Medulla oblongata (tissue), 1 donor: ENCODE measurements at regions not wholly inside any gene's neighbourhood (a gene's known extent, or its start where the extent isn't known, plus 50 kb on each side); places are given as distances from the start of the nearest gene placed in this dataset.

Experiments
- DNase-seq: peaks from one replicate; pipeline ENCODE4 v3.0.0-alpha.2; 2015; ENCODE audit errors: extremely low spot score

DNA sequence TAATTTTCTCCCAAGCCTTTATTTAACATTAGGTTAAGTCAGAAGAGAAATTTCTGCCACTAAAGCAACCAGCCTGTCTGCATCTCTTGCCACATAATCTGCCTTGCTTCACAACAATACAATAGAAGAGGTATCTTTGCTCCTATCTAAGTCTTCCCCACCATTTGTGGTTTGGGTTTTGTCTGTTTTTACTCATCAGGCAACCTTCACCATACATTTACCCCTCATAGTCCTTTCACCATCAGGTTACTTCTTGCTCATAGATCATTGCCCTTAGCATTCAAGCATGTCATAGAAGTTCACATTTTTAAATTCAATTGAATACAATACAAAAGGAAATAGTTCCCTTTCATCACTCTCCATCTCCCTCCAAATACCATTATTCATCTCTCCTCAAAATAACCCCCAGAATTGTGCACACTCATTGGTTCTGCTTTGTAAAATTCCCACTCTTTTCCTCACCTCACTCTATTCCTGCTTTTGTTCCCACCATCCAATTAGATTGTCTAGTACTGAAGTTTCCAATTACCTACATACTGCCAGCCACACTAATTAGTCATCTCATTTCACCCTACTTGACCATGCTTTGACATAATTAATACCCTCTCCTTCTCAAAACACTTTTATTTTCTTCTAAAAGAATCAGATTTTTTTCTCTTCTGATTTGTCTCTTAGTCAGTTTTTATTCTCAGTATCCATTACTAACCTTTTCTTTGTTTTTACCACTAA is 1957.0 kb upstream of the AGA start:
- DNase-seq: no peak

DNA sequence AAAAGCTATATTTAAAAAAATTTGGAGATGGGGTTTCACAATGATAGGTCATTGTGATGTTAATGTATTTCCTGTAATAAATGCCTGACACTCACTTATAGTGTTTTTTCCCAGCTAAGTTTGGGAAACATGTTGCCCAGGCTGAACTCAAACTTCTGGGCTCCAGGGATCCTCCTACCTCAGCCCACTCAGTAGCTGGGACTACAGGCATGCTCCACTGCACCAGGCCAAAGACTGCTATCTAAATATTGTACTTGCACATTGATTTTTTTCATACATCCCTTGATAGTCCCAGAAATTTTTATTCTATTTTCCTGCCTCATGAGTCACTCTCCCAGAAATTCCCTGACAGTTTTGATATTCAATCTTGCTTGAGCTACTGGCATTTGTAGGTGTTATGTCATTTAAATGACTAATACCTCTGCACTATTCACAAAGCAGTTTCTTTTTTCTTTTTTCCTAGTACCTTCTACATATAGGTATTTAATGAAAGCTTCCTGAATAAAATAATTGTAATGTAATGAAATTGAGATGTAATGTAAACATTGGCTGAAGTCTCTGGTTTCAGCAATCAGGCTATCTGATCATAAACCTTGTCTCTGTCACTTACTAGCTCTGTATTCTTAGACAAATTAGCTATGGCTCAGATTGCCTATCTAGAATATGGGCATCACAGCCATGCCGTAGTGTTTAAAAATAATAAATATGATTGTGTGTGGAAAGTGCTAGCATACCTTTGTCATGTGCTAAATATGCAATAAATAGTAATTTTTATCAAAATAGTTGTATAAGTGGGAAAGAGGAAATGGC is 1973.0 kb upstream of the AGA start:
- DNase-seq: no peak

DNA sequence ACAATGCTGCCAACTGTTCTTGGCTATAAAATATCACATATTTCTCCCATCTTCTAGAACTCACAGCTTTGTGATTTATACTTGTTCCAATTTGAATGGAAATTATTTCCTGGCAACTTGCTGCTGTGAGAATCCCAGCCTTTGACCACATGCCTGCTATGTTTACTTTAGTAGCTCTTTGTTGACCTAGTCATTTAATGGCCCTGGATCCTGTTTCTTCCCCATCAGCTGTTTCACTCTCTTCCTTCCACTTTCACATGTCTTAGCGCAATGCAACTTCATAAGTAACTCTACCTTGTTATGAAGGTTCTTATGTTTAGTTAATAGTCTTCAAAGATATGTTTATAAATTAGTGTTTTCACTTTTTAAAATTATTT is 1973.6 kb upstream of the AGA start:
- no peak for DNase-seq

DNA sequence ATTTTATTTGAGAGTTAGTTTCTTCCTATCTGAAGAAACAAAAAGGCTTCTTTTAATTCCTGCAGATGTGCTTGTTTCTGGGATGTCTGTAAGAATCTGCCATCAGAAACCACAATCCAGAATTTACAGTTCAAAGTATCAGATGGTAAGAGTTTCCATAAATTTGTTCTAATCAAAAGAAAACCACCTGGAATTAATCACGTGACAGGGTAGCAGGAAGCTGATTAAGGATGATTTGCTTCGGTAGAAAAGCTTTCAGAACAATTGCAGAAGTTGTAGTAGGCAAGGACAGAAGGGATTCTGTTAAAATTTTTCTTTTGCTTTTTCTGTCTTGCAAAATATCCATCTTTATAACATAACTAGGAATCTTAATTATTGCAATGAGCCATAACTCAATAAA is 1975.1 kb upstream of the AGA start:
- DNase-seq: no peak

DNA sequence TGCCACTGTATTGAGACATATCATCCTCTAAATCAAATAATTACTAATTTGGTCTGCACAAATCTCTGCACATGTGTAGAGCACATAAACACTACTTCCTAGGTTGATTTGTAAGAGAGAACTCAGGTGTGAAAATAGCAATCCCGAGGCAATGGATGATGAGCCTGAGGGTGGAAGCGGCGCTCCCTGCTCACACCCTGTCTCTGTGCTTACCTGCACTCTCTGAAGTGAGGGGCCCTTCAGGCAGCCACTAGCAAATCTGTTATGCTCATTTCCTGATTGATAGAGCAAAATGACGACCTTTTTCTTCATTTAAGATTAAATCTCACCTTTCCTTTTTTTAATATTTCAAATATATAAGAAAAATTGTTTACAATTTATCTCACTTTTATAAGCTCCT is 1995.7 kb upstream of the AGA start:
- DNase-seq: no peak

DNA sequence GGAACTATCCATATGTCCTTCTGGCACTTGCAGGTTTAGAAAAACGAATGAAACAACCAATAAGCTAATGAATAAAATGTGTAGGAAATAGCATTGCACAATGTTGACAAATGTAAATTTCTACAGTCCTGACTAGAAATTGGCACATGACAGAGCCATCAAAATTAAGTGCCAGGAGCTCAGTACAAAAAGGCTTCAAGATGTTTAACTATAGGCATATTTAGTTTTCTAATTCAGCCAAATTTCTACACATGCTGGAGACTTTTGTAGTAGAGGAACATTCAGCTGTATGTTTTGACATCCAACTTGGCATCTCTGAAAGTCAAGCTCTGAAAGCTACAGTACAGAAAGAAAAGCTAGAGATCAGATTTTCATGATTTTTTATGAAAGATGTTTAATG is 1999.4 kb upstream of the AGA start:
- DNase-seq: no peak

DNA sequence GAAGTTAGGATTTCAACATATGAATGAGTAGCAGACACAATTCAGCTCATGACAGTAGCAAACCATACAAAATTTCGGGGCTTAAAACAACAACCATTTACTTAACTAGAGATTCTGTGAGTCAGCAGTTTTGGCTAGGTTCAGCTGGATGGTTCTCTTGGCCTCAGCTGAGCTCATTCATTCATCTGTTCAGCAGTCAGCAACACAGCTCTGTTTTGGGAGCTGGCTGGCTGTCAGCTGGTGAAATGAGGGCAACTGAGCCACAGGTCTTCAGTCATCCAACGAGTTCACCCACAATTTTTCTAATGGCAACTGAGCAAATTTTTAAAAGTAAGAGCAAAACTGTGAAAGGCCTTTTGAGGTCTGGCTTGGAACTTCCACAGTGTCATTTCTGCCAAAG is 2005.1 kb upstream of the AGA start:
- DNase-seq: peak; percentile 69

DNA sequence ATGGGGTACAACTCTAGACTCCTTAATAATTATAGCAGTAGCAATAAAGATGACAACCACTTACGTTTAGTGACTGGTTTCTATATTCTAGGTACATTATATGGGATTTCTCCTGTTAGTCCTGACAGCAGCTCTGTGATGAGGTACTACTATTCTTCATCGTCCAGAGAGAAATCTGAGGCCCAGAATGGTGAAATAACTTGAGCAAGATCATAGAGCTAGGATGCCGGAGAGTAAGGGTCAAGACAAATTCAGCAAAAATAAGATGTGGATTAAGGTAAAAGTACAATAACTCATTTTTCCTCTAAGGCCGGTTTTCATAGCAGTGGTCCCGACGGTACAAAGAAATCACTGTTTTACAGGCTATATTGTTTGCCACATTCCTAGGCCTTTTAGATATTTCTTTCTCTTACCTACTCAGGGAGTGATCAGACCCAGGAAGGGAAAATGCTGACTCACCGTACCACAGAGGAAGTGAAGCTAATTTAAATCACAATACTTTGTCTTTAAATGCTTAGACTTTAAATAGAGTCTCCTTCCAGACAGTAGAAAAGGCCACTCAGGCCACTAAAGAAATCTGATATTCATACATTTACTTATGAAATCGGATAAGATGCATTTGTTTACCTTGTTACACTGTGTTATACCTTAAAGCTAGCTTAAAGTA is 2023.0 kb upstream of the AGA start:
- no peak for DNase-seq

DNA sequence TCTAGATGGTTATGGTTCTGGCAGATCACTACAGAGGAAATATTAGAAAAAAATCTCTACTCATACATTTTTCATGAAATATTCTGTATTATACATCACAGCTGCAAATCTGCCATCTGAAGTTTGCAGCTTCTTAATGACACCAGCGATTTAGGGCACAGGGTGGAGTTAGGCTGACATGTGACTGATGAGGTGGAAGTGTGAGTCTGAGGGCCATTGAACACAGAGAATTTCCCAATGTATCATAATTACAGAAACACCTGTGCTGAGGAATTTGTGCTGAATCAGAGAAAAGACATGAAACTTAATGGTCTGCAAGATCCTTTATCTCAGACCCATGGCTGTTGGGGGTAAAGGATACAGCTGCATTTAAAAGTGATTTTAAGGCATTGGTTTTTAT is 2025.6 kb upstream of the AGA start:
- no peak for DNase-seq

DNA sequence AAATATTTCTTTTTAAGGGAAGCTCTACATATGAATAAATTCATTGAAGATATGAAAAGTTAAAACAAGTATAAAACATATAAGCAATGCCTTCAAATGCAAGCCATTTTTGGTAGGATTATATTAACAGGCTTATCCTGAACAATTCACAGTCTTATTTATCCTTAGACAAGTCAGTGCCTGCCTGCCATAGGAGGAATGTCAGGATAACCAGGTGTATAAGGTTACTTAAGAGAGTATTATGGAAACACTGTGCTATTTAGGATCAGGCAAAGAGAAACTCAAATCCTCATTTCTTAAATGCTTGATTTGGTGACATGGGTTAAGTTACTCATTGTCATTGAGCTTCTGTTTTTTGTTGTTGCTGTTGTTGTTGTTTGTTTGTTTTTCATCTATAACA is 2029.9 kb upstream of the AGA start:
- no peak for DNase-seq

DNA sequence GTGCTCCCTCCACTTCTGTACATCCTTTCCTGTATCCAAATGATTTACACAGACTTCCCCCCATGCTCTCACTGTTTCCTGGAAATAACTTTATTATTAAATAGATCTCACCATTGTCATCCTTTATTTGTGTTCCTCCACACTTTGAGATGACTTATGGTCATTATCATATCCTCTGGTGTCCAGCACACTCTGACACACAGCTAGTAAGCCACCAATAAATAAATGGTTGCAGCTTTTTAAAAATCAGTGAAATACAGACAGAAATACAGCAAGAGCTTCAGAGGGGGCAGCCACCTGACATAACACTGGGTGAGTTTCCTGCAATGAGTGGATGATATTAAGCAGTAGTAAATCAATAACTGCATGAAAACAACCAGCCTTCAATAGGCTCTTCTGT is 2036.4 kb upstream of the AGA start:
- DNase-seq: no peak

DNA sequence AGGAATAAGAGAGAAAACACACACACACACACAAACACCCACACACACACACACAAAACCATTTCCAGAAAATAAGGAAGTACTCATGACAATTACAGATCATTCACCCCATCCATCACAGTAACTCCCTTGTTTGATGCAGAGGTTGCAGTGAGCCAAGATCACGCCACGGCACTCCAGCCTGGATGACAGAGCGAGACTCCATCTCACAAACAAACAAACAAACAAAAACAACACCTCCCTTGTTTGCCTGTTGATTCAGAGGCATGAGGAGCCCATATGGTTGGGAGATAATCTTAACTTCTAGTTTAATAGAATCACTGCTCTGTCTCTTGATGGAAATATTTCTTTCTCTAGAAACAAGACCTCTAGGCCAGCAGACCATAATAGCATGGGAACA is 2043.5 kb upstream of the AGA start:
- DNase-seq: no peak

DNA sequence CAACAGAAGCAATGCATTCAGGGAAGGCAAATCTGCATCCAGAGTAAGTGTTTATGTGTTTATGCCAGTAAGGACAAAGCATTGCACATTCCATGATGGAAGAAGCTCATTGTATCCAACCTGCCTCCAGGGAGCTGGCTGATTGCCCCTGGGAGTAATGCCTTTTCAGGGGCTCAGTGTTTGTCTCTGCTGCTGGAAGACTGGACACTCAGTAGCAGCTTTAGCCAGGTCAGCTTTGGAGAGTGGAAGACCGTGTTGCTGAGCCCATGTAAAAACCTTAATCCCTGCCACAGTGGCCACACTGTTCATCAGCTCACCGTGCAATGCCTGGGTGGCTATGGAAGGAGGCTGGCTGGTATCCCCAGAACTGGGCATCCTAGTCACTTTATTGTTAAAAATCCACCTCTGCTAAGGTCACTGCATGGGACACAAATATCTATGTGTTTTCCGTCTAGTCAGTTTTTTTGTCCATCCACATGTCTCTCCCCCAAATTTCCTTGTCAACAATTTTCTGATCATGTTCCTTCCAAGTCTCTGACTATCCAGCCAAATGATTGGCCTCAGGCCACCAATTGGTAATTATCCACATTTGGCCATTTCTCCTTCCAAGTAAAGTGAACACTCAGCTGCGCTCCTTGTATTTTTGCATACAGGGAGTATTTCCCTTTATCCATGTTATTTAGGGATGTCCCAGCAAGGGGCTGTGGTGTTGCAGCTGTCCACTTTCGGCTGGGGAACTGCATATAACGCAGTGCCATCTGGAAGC is 2044.5 kb upstream of the AGA start:
- peak; percentile 7 for DNase-seq

DNA sequence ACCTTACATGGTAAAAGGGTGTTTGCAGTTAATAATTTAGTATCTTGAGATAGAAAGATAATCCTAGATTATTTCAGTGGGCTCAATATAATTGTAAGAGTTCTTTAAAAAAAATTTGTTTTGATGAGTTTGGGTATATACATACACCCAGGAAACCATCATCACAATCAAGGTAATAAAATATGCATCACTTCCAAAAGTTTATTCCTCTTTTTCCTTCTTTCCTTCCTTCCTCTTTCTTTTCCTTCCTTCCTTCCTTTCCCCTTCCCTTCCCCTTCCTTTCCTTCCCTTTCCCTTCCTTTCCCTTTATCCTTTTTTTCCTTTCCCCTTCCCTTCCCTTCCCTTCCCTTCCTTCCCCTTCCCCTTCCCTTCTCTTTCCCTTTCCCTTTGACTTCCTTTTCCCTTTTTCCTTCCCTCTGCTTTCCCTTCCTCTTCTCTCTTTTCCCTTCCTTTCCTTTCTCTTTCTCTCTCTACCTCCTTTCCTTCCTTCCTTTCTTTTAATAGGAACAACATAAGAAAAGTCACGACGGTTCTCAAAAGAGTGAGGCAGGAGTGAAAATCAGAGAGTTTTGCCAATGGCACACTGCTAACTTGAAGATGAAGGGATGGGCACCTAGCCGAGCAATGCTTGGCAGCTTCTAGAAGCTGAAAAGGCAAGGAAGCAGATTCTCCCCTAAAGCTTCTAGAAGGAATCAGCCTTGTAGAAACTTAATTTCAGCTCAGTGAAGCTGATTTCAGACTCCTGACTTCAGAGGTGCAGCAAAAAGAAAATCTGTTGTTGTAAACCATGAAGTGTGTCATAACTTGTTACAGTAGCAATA is 2050.2 kb upstream of the AGA start:
- peak; percentile 40 for DNase-seq

DNA sequence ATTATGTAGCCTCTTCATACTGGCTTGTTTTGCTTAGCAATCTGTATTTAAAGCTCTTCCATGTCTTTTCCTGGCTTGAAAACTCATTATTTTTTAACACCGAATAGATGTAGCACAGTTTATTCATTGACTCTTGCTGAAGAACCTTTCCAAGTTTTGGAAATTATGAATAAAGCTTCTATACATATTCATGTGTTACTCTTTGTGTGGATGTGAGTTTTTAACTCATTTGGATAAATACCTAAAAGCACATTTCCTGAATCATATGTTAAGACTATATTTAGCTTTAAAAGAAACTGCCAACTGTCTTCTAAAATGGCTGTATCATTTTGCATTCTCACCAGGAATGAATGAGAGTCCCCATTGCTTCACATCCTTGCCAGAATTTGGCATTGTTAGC is 2061.7 kb upstream of the AGA start:
- DNase-seq: no peak

DNA sequence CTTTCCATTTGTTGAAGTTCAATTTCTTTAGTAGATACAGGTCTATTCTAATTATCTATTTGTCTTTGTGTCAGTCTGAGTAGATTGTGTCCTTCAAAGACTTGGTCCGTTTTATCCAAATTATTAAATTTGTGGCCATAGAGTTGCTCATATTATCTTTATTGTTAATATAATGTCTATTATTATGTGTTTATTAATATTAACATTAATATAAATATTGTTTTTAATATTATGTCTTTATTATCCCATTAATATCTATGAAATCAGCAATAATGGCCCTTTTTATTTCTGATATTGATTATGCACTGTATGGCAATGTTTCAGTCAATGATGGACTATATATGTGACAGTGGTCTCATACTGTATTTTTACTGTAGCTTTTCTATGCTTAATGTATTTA is 2067.3 kb upstream of the AGA start:
- no peak for DNase-seq

DNA sequence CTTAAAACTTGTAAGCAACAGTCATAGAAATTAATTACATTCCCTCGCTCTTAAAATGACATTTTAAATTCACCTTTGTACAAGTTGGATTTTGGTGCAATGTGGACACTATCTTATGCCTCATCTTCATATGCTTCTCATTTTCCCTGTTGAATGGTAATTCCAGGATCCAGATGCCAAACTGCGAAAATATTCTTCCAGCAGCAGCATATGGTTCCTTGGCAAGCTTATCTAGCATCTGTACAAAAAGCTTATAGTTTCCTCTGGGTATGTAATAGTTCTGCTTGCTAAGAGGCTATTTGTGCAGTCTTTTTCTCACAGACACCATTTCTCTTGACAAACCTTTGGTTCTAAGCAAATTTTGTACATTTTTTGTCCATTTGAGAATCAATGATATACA is 2079.7 kb upstream of the AGA start:
- no peak for DNase-seq

DNA sequence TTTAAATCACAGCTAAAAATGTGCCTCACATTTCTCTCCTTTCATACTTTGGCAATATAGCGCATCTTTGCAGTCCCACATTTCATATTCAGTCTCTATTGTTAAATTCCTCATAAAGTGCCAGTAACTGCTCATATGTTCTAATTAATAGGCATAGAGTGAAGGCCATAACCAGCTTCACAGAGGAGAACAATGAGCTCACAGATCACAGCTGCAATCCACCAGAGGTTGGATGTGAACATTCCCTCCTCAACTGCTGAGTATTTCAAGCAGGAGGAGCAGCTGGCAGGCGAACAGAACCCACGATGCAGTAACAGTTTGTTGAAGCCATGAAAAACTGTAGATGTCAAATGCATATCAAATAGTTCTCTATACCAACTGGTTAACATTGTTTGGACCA is 2088.7 kb upstream of the AGA start:
- peak; percentile 31 for DNase-seq

DNA sequence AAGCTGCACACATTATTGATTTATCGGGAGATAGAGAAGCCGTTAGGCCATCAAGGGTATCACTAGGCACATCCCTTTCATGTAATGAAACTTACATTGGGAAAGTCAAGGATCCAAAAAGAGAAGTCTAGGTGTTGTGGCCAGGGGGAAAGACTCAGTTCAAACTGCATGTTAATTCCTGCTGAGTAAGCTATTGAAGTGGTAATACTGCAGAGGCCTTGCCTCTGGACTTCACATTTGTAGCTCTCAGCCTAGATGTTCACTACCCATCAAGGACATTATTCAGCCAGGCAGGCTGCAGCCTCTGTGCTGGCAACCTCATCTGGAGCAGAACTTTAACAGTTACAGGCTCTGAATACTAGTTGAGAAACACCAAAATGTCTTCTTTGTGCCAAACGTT is 2094.5 kb upstream of the AGA start:
- no peak for DNase-seq

DNA sequence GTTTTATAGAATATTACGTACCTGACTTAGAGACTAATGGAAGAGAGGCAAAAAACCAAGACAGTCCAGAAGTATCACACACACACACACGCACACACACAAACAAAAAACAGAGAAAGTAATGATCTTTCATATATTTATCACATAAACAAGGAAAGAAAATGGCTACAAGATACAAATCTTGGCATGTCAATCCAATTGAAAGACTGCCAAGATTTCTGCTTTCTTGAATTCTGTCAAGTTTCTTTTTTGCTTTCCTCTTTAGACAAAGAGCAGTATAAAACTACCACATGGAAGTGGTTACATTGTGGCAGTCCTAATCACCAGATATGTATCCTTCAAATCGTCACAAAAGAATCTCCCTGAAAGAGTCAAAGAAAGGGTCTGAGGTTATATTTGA is 2097.4 kb upstream of the AGA start:
- no peak for DNase-seq

DNA sequence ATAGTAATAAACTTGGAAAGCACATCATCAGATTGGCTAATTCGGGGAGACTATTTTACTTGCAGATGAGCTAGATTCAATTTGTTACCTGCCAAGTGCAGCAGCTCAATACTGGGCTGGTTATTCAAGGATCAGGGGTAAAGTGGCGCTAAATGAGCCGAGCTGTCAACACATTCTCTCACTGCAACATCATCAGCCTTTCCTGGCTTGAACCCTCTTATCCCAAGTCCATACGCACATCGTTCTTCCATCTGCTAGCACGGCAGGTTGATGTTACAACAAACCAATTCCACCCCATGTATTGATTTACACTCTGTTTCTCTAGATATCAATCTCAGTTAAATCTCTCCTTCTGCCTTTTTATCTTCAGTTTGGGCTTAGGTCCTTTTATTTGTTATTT is 2101.5 kb upstream of the AGA start:
- no peak for DNase-seq
